Endodermal cell (in vitro differentiated cells): ENCODE measurements at regions not wholly inside any gene's neighbourhood (a gene's known extent, or its start where the extent isn't known, plus 50 kb on each side); places are given as distances from the start of the nearest gene placed in this dataset.

Experiments used
- DNase-seq: peaks from one replicate; pipeline ENCODE4 v3.0.0-alpha.2; 2017
- H3K27ac ChIP-seq: 2 replicates; pipeline ENCODE4 v1.5.1; 2013; ENCODE audit warnings: mild to moderate bottlenecking, low read depth, low read length, moderate library complexity
- H3K27me3 ChIP-seq: 2 replicates; pipeline ENCODE4 v1.6.1; 2013; ENCODE audit warnings: mild to moderate bottlenecking, low read length, moderate library complexity; ENCODE audit not compliant: insufficient read depth, control insufficient read depth, poor library complexity, severe bottlenecking
- H3K36me3 ChIP-seq: 2 replicates; pipeline ENCODE4 v1.7.0; 2013; ENCODE audit warnings: mild to moderate bottlenecking, low read length, moderate library complexity; ENCODE audit not compliant: control insufficient read depth, insufficient read depth
- H3K4me1 ChIP-seq: one replicate; pipeline ENCODE4 v1.7.0; 2013; ENCODE audit warnings: low read length; ENCODE audit not compliant: control insufficient read depth, insufficient read depth
- H3K4me3 ChIP-seq: 2 replicates; pipeline ENCODE4 v1.5.1; 2013; ENCODE audit warnings: mild to moderate bottlenecking, low read length, moderate library complexity
- H3K9ac ChIP-seq: 2 replicates; pipeline ENCODE4 v1.6.1; 2013; ENCODE audit warnings: mild to moderate bottlenecking, low read length, moderate library complexity; ENCODE audit not compliant: poor library complexity, severe bottlenecking; ENCODE audit errors: extremely low read depth
- H3K9me3 ChIP-seq: 2 replicates; pipeline ENCODE4 v1.6.1; 2013; ENCODE audit warnings: mild to moderate bottlenecking, low read length, moderate library complexity; ENCODE audit not compliant: control insufficient read depth
- H3K27ac Mint-ChIP-seq: 2 replicates; pipeline ENCODE4 v1.8.0; 2020; ENCODE audit warnings: mixed read lengths
- H3K27me3 Mint-ChIP-seq: 2 replicates; pipeline ENCODE4 v1.8.0; 2021; ENCODE audit warnings: mild to moderate bottlenecking, mixed read lengths; ENCODE audit not compliant: insufficient read depth
- H3K36me3 Mint-ChIP-seq: 2 replicates; pipeline ENCODE4 v1.8.0; 2020; ENCODE audit warnings: low read depth, mixed read lengths
- H3K4me1 Mint-ChIP-seq: 2 replicates; pipeline ENCODE4 v1.8.0; 2020; ENCODE audit warnings: mixed read lengths
- H3K4me3 Mint-ChIP-seq: 2 replicates; pipeline ENCODE4 v1.8.0; 2020; ENCODE audit warnings: mild to moderate bottlenecking, moderate library complexity, mixed read lengths
- H3K9me3 Mint-ChIP-seq: 2 replicates; pipeline ENCODE4 v1.8.0; 2020; ENCODE audit warnings: mild to moderate bottlenecking, mixed read lengths
- WGBS, 2 experiments: methylation state at CpG; one replicate each; pipeline versions ENCODE4 v1.1.5 to v1.1.7; 2013; ENCODE audit warnings: missing lambda C conversion rate in 2 of 2, mixed read lengths in 1 of 2; ENCODE audit not compliant: insufficient coverage in 1 of 2, insufficient read length in 1 of 2; 5-methylcytosine and 5-hydroxymethylcytosine counted together
- TF ChIP-seq, protein P1 (sequence below): fragments of 200-600 bp; sonication (generic); conservative IDR thresholded peaks from 2 replicates; pipeline ENCODE4 v1.5.0; 2021; ENCODE audit warnings: antibody characterized with exemption, mild to moderate bottlenecking

DNA sequence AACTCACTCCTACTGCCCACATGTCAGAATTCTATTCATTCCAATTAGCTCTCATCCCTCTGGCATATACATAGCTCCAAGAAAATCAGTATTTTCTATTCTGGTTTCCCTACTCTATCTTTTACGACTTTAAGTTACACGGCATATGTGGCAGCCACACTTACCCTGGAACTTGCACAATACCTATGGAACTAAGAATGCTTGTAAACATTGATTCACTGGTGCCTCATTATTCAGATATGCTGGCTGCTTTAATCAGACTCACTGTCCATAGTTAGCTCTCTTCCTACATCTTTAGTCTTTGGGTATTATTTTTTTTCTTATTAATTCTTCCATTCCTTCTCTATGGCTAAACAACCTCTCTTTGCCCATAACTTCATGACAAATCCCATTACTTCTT, 1519.9 kb upstream of the ACVR2A start:
- Mint-ChIP-seq H3K4me3 (no peak overlapping the region), H3K9me3 (no peaks in the 10 kb centered on the region), H3K27me3 (no peaks in the 10 kb centered on the region), H3K4me1 (peaks cover 19% of the 10 kb centered on the region), H3K27ac (no peak overlapping the region), H3K36me3 (no peaks in the 10 kb centered on the region)
- H3K36me3 ChIP-seq, result no peaks in the 10 kb centered on the region
- no peaks in the 10 kb centered on the region for H3K27me3 ChIP-seq
- WGBS, 2 experiments, result 93% methylated on average over 2 of the region's 2 CpGs
- no peak overlapping the region for H3K9ac ChIP-seq
- no peak overlapping the region for H3K4me3 ChIP-seq
- DNase-seq, result no peak
- H3K27ac ChIP-seq, result no peak overlapping the region
- TF ChIP-seq, protein P1, sequence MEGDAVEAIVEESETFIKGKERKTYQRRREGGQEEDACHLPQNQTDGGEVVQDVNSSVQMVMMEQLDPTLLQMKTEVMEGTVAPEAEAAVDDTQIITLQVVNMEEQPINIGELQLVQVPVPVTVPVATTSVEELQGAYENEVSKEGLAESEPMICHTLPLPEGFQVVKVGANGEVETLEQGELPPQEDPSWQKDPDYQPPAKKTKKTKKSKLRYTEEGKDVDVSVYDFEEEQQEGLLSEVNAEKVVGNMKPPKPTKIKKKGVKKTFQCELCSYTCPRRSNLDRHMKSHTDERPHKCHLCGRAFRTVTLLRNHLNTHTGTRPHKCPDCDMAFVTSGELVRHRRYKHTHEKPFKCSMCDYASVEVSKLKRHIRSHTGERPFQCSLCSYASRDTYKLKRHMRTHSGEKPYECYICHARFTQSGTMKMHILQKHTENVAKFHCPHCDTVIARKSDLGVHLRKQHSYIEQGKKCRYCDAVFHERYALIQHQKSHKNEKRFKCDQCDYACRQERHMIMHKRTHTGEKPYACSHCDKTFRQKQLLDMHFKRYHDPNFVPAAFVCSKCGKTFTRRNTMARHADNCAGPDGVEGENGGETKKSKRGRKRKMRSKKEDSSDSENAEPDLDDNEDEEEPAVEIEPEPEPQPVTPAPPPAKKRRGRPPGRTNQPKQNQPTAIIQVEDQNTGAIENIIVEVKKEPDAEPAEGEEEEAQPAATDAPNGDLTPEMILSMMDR, result no peak
- H3K9me3 ChIP-seq, result no peaks in the 10 kb centered on the region
- peaks cover 19% of the 10 kb centered on the region for H3K4me1 ChIP-seq

DNA sequence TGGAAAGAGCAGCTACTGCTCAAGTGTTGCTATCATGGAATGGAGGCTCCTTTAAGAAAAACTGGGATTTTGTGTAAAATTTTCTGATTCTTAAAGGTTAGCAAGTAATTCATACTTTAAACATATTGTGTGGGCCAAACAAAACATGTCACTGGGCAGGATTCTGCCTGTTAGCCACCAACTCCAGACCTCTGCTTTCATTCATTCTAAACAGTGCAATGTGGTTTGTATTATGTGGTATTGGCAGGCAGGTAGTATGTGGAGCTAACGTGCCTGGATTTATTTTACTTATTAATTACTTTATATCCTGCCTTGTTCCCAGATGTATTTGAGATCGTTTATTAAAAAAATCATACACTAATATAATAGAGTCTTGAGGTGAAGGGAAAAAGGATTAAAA, 1521.3 kb upstream of the ACVR2A start:
- Histone ChIP-seq H3K27ac (no peak overlapping the region), H3K27me3 (no peaks in the 10 kb centered on the region), H3K4me1 (peaks cover 19% of the 10 kb centered on the region), H3K4me3 (no peak overlapping the region), H3K36me3 (no peaks in the 10 kb centered on the region), H3K9me3 (no peaks in the 10 kb centered on the region), H3K9ac (no peak overlapping the region)
- TF ChIP-seq, protein P1, result no peak
- WGBS, 2 experiments, result no CpG with 5 or more reads among the region's 2 CpGs
- H3K4me1 Mint-ChIP-seq, result peaks cover 19% of the 10 kb centered on the region
- H3K9me3 Mint-ChIP-seq, result no peaks in the 10 kb centered on the region
- DNase-seq, result no peak
- no peaks in the 10 kb centered on the region for H3K27me3 Mint-ChIP-seq
- H3K27ac Mint-ChIP-seq, result no peak overlapping the region
- no peaks in the 10 kb centered on the region for H3K36me3 Mint-ChIP-seq
- no peak overlapping the region for H3K4me3 Mint-ChIP-seq

DNA sequence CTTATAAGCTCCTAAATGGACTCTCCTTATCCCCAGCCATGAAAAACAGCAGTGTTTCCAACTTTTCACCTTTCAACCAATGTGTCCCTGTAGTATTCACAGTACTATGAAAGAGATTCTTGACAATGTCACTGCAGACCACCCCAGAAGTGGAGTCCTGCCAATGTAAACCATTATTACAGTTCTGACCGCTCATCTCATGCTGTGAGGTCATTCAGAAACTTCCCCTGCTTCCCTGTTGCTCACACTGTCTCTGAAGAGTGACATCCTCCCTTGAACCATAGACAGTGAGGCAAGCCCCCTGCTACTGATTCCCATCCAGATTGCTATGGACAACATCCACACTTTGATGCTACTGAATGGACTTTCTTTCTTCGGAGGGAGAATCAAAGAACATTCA, 1523.7 kb upstream of the ACVR2A start:
- H3K9ac ChIP-seq, result no peak overlapping the region
- H3K27me3 ChIP-seq, result no peaks in the 10 kb centered on the region
- H3K4me3 Mint-ChIP-seq, result no peak overlapping the region
- H3K4me3 ChIP-seq, result no peak overlapping the region
- H3K27me3 Mint-ChIP-seq, result no peaks in the 10 kb centered on the region
- H3K27ac ChIP-seq, result peak overlapping the region; percentile 9
- DNase-seq, result no peak
- H3K4me1 Mint-ChIP-seq, result peaks cover 14% of the 10 kb centered on the region
- H3K36me3 ChIP-seq, result no peaks in the 10 kb centered on the region
- TF ChIP-seq, protein P1, result no peak
- H3K9me3 ChIP-seq, result no peaks in the 10 kb centered on the region
- 60 to 87% methylated on average over 1 to 2 of the region's 2 CpGs for WGBS, 2 experiments
- no peaks in the 10 kb centered on the region for H3K9me3 Mint-ChIP-seq
- no peaks in the 10 kb centered on the region for H3K36me3 Mint-ChIP-seq
- no peak overlapping the region for H3K27ac Mint-ChIP-seq
- peaks cover 12% of the 10 kb centered on the region for H3K4me1 ChIP-seq
